Neural progenitor cell (in vitro differentiated cells): ENCODE measurements at regions not wholly inside any gene's neighbourhood (a gene's known extent, or its start where the extent isn't known, plus 50 kb on each side); places are given as distances from the start of the nearest gene placed in this dataset.
"Not testable (repeated sequence)": the region's sequence is repeated elsewhere in the genome, so short reads cannot be mapped to it uniquely, and the experiment has no call there.

Source experiments
- DNase-seq: peaks from one replicate; pipeline ENCODE4 v3.0.0-alpha.2; 2016; ENCODE audit warnings: low spot score
- H2AFZ ChIP-seq: fragments of 200-600 bp; sonication (generic); replicated peaks from 2 replicates; pipeline ENCODE4 v1.6.1; 2016; ENCODE audit warnings: antibody characterized with exemption
- H3F3A ChIP-seq: fragments of 200-600 bp; sonication (generic); 2 replicates; pipeline ENCODE4 v1.6.1; 2016; ENCODE audit warnings: antibody characterized with exemption, low read depth
- H3K27ac ChIP-seq: fragments of 200-600 bp; sonication (generic); 2 replicates; pipeline ENCODE4 v1.5.1; 2016; ENCODE audit warnings: mild to moderate bottlenecking
- H3K27me3 ChIP-seq: fragments of 200-600 bp; sonication (generic); 2 replicates; pipeline ENCODE4 v1.6.1; 2016; ENCODE audit warnings: mild to moderate bottlenecking, moderate library complexity
- H3K36me3 ChIP-seq: fragments of 200-600 bp; sonication (generic); 2 replicates; pipeline ENCODE4 v1.5.1; 2016
- H3K4me1 ChIP-seq: fragments of 200-600 bp; sonication (generic); 2 replicates; pipeline ENCODE4 v1.6.1; 2016; ENCODE audit warnings: mixed run types
- H3K4me2 ChIP-seq: fragments of 200-600 bp; sonication (generic); 2 replicates; pipeline ENCODE4 v1.6.1; 2016
- H3K4me3 ChIP-seq: fragments of 200-600 bp; sonication (generic); 2 replicates; pipeline ENCODE4 v1.5.1; 2016
- H3K79me2 ChIP-seq: fragments of 200-600 bp; sonication (generic); 2 replicates; pipeline ENCODE4 v1.6.1; 2016; ENCODE audit warnings: low read depth
- H3K9ac ChIP-seq: fragments of 200-600 bp; sonication (generic); 2 replicates; pipeline ENCODE4 v1.6.1; 2016
- H3K9me3 ChIP-seq: fragments of 200-600 bp; sonication (generic); 2 replicates; pipeline ENCODE4 v1.5.1; 2016; ENCODE audit warnings: low read depth
- H4K20me1 ChIP-seq: fragments of 200-600 bp; sonication (generic); 2 replicates; pipeline ENCODE4 v1.6.1; 2016; ENCODE audit warnings: low read depth
- H3K27ac Mint-ChIP-seq: 3 replicates; pipeline ENCODE4 v1.8.0; 2021; ENCODE audit warnings: mixed read lengths
- H3K27me3 Mint-ChIP-seq: 2 replicates; pipeline ENCODE4 v1.8.0; 2022; ENCODE audit warnings: low read depth, mild to moderate bottlenecking, inconsistent platforms, moderate library complexity, mixed read lengths; ENCODE audit not compliant: insufficient read depth
- H3K36me3 Mint-ChIP-seq: 3 replicates; pipeline ENCODE4 v1.8.0; 2021; ENCODE audit warnings: mixed read lengths
- H3K4me1 Mint-ChIP-seq: 3 replicates; pipeline ENCODE4 v1.8.0; 2021; ENCODE audit warnings: mixed read lengths
- H3K4me3 Mint-ChIP-seq: 3 replicates; pipeline ENCODE4 v1.8.0; 2021; ENCODE audit warnings: mild to moderate bottlenecking, moderate library complexity, mixed read lengths
- H3K9me3 Mint-ChIP-seq: 3 replicates; pipeline ENCODE4 v1.8.0; 2020; ENCODE audit warnings: mixed read lengths
- EZH2 ChIP-seq: fragments of 200-600 bp; sonication (generic); IDR thresholded peaks from 2 replicates; pipeline ENCODE4 v1.6.1; 2017; ENCODE audit warnings: antibody characterized with exemption, mild to moderate bottlenecking, moderate library complexity
- EZH2phosphoT487 ChIP-seq: fragments of 200-600 bp; sonication (generic); IDR thresholded peaks from 2 replicates; pipeline ENCODE4 v1.6.1; 2017; ENCODE audit warnings: antibody characterized with exemption
- TF ChIP-seq, protein P1 (sequence below): fragments of 200-600 bp; sonication (generic); IDR thresholded peaks from 2 replicates; pipeline ENCODE4 v1.5.1; 2017; ENCODE audit warnings: antibody characterized with exemption, mild to moderate bottlenecking

DNA sequence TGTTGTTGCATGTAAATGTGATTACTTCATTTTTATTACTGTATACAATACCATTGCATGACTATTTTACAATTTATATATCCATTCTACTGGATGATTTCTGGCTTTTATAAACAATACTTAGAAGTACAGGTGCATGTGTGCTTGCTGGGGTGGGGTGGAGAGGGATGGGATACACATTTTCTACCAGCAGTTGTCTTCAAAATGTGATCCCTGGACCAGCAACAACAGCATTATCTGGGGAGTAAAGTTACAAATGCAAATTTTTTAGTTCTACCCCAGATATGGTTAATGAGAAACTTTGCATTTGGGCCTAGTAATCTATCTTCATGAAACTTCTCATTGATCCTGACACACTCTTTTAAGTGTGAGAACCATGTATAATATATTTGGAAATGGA is 905.4 kb upstream of the ATXN7L3B start:
- Histone ChIP-seq H4K20me1 (no peaks in the 10 kb centered on the region), H3K27me3 (no peaks in the 10 kb centered on the region), H3K4me3 (no peak overlapping the region), H3K27ac (no peak overlapping the region), H3K79me2 (no peaks in the 10 kb centered on the region), H3K36me3 (no peaks in the 10 kb centered on the region), H3K9ac (no peak overlapping the region), H2AFZ (no peak overlapping the region), H3K4me2 (no peak overlapping the region), H3K4me1 (no peaks in the 10 kb centered on the region), H3K9me3 (no peaks in the 10 kb centered on the region), H3F3A (no peaks in the 10 kb centered on the region)
- Mint-ChIP-seq H3K36me3 (no peaks in the 10 kb centered on the region), H3K27ac (no peak overlapping the region), H3K4me1 (no peaks in the 10 kb centered on the region), H3K4me3 (no peak overlapping the region), H3K27me3 (no peaks in the 10 kb centered on the region), H3K9me3 (no peaks in the 10 kb centered on the region)
- DNase-seq, result no peak
- TF ChIP-seq, protein P1, sequence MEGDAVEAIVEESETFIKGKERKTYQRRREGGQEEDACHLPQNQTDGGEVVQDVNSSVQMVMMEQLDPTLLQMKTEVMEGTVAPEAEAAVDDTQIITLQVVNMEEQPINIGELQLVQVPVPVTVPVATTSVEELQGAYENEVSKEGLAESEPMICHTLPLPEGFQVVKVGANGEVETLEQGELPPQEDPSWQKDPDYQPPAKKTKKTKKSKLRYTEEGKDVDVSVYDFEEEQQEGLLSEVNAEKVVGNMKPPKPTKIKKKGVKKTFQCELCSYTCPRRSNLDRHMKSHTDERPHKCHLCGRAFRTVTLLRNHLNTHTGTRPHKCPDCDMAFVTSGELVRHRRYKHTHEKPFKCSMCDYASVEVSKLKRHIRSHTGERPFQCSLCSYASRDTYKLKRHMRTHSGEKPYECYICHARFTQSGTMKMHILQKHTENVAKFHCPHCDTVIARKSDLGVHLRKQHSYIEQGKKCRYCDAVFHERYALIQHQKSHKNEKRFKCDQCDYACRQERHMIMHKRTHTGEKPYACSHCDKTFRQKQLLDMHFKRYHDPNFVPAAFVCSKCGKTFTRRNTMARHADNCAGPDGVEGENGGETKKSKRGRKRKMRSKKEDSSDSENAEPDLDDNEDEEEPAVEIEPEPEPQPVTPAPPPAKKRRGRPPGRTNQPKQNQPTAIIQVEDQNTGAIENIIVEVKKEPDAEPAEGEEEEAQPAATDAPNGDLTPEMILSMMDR, result no peak
- TF ChIP-seq EZH2phosphoT487 (no peak), EZH2 (no peak)

DNA sequence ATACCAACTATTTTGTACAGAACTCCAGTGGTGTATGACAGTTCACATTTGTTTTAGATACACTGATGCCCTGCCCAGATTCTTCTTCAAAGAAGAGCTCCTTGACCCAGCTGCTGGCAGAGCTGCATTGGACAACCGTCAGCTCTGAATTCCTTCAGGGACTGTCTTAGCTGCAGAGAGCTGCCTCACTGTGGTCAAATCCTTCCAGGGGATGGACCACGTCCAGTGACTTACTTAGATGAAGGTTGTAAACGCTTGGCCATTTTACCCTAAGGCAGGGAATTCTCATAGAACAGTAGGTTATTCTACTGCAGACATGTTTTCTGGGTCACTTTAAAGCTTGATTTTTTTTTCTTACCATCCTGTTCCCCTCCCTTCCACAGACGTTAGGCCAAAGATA is 905.0 kb upstream of the ATXN7L3B start:
- no peaks in the 10 kb centered on the region for H3K9me3 Mint-ChIP-seq
- H4K20me1 ChIP-seq, result no peaks in the 10 kb centered on the region

DNA sequence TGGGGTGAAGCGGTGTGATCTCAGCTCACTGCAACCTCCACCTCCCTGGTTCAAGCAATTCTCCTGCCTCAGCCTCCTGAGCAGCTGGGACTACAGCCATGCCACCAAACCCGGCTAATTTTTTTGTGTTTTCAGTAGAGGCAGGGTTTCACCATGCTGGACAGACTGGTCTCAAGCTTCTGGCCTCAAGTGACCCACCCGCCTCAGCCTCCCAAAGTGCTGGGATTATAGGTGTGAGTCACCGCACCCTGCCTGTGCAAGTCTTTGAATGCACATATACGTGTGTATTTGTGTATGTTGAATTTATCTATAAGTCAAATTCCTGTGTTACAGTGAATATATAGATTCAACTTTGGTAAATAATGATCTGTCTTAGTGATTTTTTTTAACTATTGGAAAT is 898.2 kb upstream of the ATXN7L3B start:
- H3K27me3 Mint-ChIP-seq, H3F3A ChIP-seq, H3K4me3 ChIP-seq, H3K27ac Mint-ChIP-seq, H3K9ac ChIP-seq, H3K9me3 ChIP-seq, H2AFZ ChIP-seq, H3K4me2 ChIP-seq, H3K79me2 ChIP-seq, H3K27ac ChIP-seq, H3K36me3 ChIP-seq, H3K27me3 ChIP-seq, H4K20me1 ChIP-seq, H3K9me3 Mint-ChIP-seq, DNase-seq, H3K4me1 ChIP-seq, H3K36me3 Mint-ChIP-seq, H3K4me1 Mint-ChIP-seq, H3K4me3 Mint-ChIP-seq: not testable (repeated sequence)

More for the DNA sequence above, 905.0 kb upstream of the ATXN7L3B start:
- Mint-ChIP-seq H3K27ac (no peak overlapping the region), H3K36me3 (no peaks in the 10 kb centered on the region), H3K4me1 (no peaks in the 10 kb centered on the region), H3K27me3 (no peaks in the 10 kb centered on the region), H3K4me3 (no peak overlapping the region)
- Histone ChIP-seq H3F3A (no peaks in the 10 kb centered on the region), H3K27me3 (no peaks in the 10 kb centered on the region), H3K79me2 (no peaks in the 10 kb centered on the region), H3K4me2 (no peak overlapping the region), H3K9me3 (no peaks in the 10 kb centered on the region), H3K36me3 (no peaks in the 10 kb centered on the region), H3K4me1 (no peaks in the 10 kb centered on the region), H2AFZ (no peak overlapping the region), H3K9ac (no peak overlapping the region), H3K4me3 (no peak overlapping the region), H3K27ac (no peak overlapping the region)
- DNase-seq, result no peak
- TF ChIP-seq, protein P1, result no peak
- TF ChIP-seq EZH2phosphoT487 (no peak), EZH2 (no peak)

DNA sequence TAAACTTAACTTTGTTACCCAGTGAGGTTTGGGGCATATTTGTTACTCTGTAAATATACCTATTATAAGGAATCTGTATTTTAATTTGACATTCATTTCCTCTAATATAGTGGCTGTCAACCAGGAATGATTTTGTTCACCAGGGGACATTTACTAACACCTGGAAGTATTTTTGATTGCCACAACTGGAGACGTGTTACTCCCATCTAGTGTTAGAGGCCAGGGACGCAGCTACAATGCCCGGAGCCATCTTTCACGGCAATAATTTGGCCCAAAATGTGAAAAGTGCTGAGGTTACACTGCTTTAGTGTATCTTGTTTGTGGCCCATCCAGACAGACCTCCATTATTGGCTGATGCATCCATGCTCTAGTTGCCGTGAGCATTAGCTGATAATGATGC is 881.3 kb upstream of the ATXN7L3B start:
- no peak overlapping the region for H3K4me3 Mint-ChIP-seq
- Histone ChIP-seq H3K27me3 (no peaks in the 10 kb centered on the region), H4K20me1 (no peaks in the 10 kb centered on the region), H3K36me3 (no peaks in the 10 kb centered on the region), H3K4me1 (no peaks in the 10 kb centered on the region), H3K9ac (no peak overlapping the region), H3K27ac (no peak overlapping the region), H3K4me3 (no peak overlapping the region), H2AFZ (no peak overlapping the region), H3K79me2 (no peaks in the 10 kb centered on the region), H3K4me2 (no peak overlapping the region), H3F3A (no peaks in the 10 kb centered on the region), H3K9me3 (no peaks in the 10 kb centered on the region)
- peaks cover 15% of the 10 kb centered on the region for H3K9me3 Mint-ChIP-seq
- peaks cover 2% of the 10 kb centered on the region for H3K27me3 Mint-ChIP-seq
- H3K27ac Mint-ChIP-seq, result no peak overlapping the region
- TF ChIP-seq, protein P1, result peak; percentile 20
- TF ChIP-seq EZH2, result no peak
- no peak for TF ChIP-seq EZH2phosphoT487
- peaks cover 1% of the 10 kb centered on the region for H3K36me3 Mint-ChIP-seq
- no peaks in the 10 kb centered on the region for H3K4me1 Mint-ChIP-seq
- no peak for DNase-seq
